Glutamatergic neuron (in vitro differentiated cells): ENCODE measurements at regions not wholly inside any gene's neighbourhood (a gene's known extent, or its start where the extent isn't known, plus 50 kb on each side); places are given as distances from the start of the nearest gene placed in this dataset.

Experiments
- DNase-seq: peaks from one replicate; pipeline ENCODE4 v3.0.0; 2022
- H3K27ac Mint-ChIP-seq: one replicate; pipeline ENCODE4 v1.8.0; 2020; ENCODE audit warnings: mild to moderate bottlenecking, mixed read lengths, inconsistent platforms; ENCODE audit not compliant: unreplicated experiment
- H3K27me3 Mint-ChIP-seq: one replicate; pipeline ENCODE4 v1.8.0; 2020; ENCODE audit warnings: mild to moderate bottlenecking, moderate library complexity, mixed read lengths, inconsistent platforms; ENCODE audit not compliant: unreplicated experiment
- H3K36me3 Mint-ChIP-seq: one replicate; pipeline ENCODE4 v1.8.0; 2020; ENCODE audit warnings: mild to moderate bottlenecking, mixed read lengths, inconsistent platforms; ENCODE audit not compliant: unreplicated experiment
- H3K4me1 Mint-ChIP-seq: one replicate; pipeline ENCODE4 v1.8.0; 2020; ENCODE audit warnings: mild to moderate bottlenecking, low read depth, mixed read lengths, inconsistent platforms; ENCODE audit not compliant: unreplicated experiment
- H3K4me3 Mint-ChIP-seq: one replicate; pipeline ENCODE4 v1.8.0; 2020; ENCODE audit warnings: mild to moderate bottlenecking, mixed read lengths, inconsistent platforms; ENCODE audit not compliant: unreplicated experiment
- H3K9me3 Mint-ChIP-seq: one replicate; pipeline ENCODE4 v1.8.0; 2020; ENCODE audit warnings: mild to moderate bottlenecking, moderate library complexity, mixed read lengths, inconsistent platforms; ENCODE audit not compliant: unreplicated experiment
- CTCF ChIP-seq: fragments of 200-600 bp; sonication (generic); IDR thresholded peaks from one replicate; pipeline ENCODE4 v1.5.0; 2021; ENCODE audit not compliant: partially characterized antibody, unreplicated experiment

GRCh38 chrX:45267007-45267406 is 66.3 kb upstream of the DIPK2B start:
- Mint-ChIP-seq H3K9me3 (no peaks in the 10 kb centered on the region), H3K27me3 (no peaks in the 10 kb centered on the region), H3K27ac (no peak overlapping the region), H3K4me3 (no peak overlapping the region), H3K36me3 (no peaks in the 10 kb centered on the region), H3K4me1 (no peaks in the 10 kb centered on the region)
- no peak for TF ChIP-seq CTCF
- no peak for DNase-seq

- Mint-ChIP-seq H3K36me3 (no peaks in the 10 kb centered on the region), H3K4me3 (no peak overlapping the region), H3K27me3 (no peaks in the 10 kb centered on the region), H3K27ac (no peak overlapping the region), H3K9me3 (no peaks in the 10 kb centered on the region), H3K4me1 (no peaks in the 10 kb centered on the region)
- no peak for DNase-seq
- TF ChIP-seq CTCF: no peak
Observed at GRCh38 chrX:45266456-45266855, 65.8 kb upstream of the DIPK2B start.

- H3K27me3 Mint-ChIP-seq: no peaks in the 10 kb centered on the region
- DNase-seq: no peak
- no peak overlapping the region for H3K27ac Mint-ChIP-seq
- H3K9me3 Mint-ChIP-seq: no peaks in the 10 kb centered on the region
- no peak overlapping the region for H3K4me3 Mint-ChIP-seq
- no peak for TF ChIP-seq CTCF
- H3K4me1 Mint-ChIP-seq: no peaks in the 10 kb centered on the region
- H3K36me3 Mint-ChIP-seq: no peaks in the 10 kb centered on the region
Observed at GRCh38 chrX:45264865-45265264, 64.2 kb upstream of the DIPK2B start.

- DNase-seq: no peak
- H3K9me3 Mint-ChIP-seq: no peaks in the 10 kb centered on the region
- no peak for TF ChIP-seq CTCF
- H3K27ac Mint-ChIP-seq: no peak overlapping the region
- H3K4me1 Mint-ChIP-seq: no peaks in the 10 kb centered on the region
- no peaks in the 10 kb centered on the region for H3K27me3 Mint-ChIP-seq
- H3K4me3 Mint-ChIP-seq: no peak overlapping the region
- no peaks in the 10 kb centered on the region for H3K36me3 Mint-ChIP-seq
Observed at GRCh38 chrX:45261471-45261870, 60.8 kb upstream of the DIPK2B start.

- no peak overlapping the region for H3K27ac Mint-ChIP-seq
- H3K27me3 Mint-ChIP-seq: no peaks in the 10 kb centered on the region
Observed at GRCh38 chrX:45261005-45261404, 60.3 kb upstream of the DIPK2B start.

More at GRCh38 chrX:45261005-45261404, 60.3 kb upstream of the DIPK2B start:
- H3K9me3 Mint-ChIP-seq: no peaks in the 10 kb centered on the region
- H3K36me3 Mint-ChIP-seq: no peaks in the 10 kb centered on the region
- H3K4me1 Mint-ChIP-seq: no peaks in the 10 kb centered on the region
- TF ChIP-seq CTCF: no peak
- no peak for DNase-seq
- no peak overlapping the region for H3K4me3 Mint-ChIP-seq
